Osteoblast (primary cell): ENCODE measurements at regions not wholly inside any gene's neighbourhood (a gene's known extent, or its start where the extent isn't known, plus 50 kb on each side); places are given as distances from the start of the nearest gene placed in this dataset.
"Not testable (repeated sequence)": the region's sequence is repeated elsewhere in the genome, so short reads cannot be mapped to it uniquely, and the experiment has no call there.

Source experiments
- DNase-seq: peaks from one replicate; pipeline ENCODE4 v3.0.0; 2011; ENCODE audit warnings: low spot score, mixed read lengths; ENCODE audit not compliant: insufficient read length; ENCODE audit errors: missing footprints
- H2AFZ ChIP-seq: 2 replicates; pipeline ENCODE4 v1.6.0; 2011; ENCODE audit warnings: mild to moderate bottlenecking, low read length
- H3K27ac ChIP-seq: 2 replicates; pipeline ENCODE4 v1.5.1; 2011; ENCODE audit warnings: mild to moderate bottlenecking, low read depth, low read length, moderate library complexity
- H3K27me3 ChIP-seq: 2 replicates; pipeline ENCODE4 v1.6.0; 2012; ENCODE audit warnings: mild to moderate bottlenecking, control low read depth, inconsistent platforms, low read length, moderate library complexity; ENCODE audit not compliant: insufficient read depth
- H3K36me3 ChIP-seq: 2 replicates; pipeline ENCODE4 v1.5.1; 2011; ENCODE audit warnings: mild to moderate bottlenecking, low read length, control low read depth, moderate library complexity; ENCODE audit not compliant: insufficient read depth
- H3K4me1 ChIP-seq: 2 replicates; pipeline ENCODE4 v1.5.1; 2011; ENCODE audit warnings: mild to moderate bottlenecking, low read length, control low read depth, moderate library complexity; ENCODE audit not compliant: insufficient read depth
- H3K4me2 ChIP-seq: 2 replicates; pipeline ENCODE4 v1.6.0; 2011; ENCODE audit warnings: mild to moderate bottlenecking, low read length; ENCODE audit not compliant: insufficient read depth
- H3K4me3 ChIP-seq: fragments of 200-600 bp; sonication (generic); 3 replicates; pipeline ENCODE4 v1.5.1; 2012; ENCODE audit warnings: mild to moderate bottlenecking, low read length, inconsistent platforms; ENCODE audit not compliant: insufficient read depth
- H3K79me2 ChIP-seq: 2 replicates; pipeline ENCODE4 v1.6.0; 2012; ENCODE audit warnings: mild to moderate bottlenecking, low read length, control low read depth, inconsistent platforms; ENCODE audit not compliant: insufficient read depth
- H3K9me3 ChIP-seq: 2 replicates; pipeline ENCODE4 v1.5.1; 2011; ENCODE audit warnings: low read depth, low read length, control low read depth
- H4K20me1 ChIP-seq: 2 replicates; pipeline ENCODE4 v1.6.0; 2012; ENCODE audit warnings: mild to moderate bottlenecking, low read length, control low read depth; ENCODE audit not compliant: insufficient read depth
- CTCF ChIP-seq: IDR thresholded peaks from 2 replicates; pipeline ENCODE4 v1.5.1; 2011; ENCODE audit warnings: mild to moderate bottlenecking, low read depth, low read length, moderate library complexity; ENCODE audit errors: extremely low read depth

GRCh38 chr5:21491182-21491581 is 1362.0 kb downstream of the CDH12 start:
- H3K27ac ChIP-seq, DNase-seq, H3K4me1 ChIP-seq, H3K79me2 ChIP-seq, H3K27me3 ChIP-seq, H3K4me2 ChIP-seq, H3K4me3 ChIP-seq, H3K36me3 ChIP-seq, H2AFZ ChIP-seq, H3K9me3 ChIP-seq, H4K20me1 ChIP-seq: not testable (repeated sequence)

- not testable (repeated sequence) for H2AFZ ChIP-seq, H3K4me3 ChIP-seq, H3K79me2 ChIP-seq, H3K36me3 ChIP-seq, H3K9me3 ChIP-seq, H3K4me1 ChIP-seq, H4K20me1 ChIP-seq, H3K4me2 ChIP-seq, H3K27me3 ChIP-seq, H3K27ac ChIP-seq, DNase-seq
Observed at GRCh38 chr5:21488828-21489227, 1364.3 kb downstream of the CDH12 start.

GRCh38 chr5:21485458-21486000 is 1367.6 kb downstream of the CDH12 start:
- TF ChIP-seq CTCF, result peak; percentile 25
- H3K4me3 ChIP-seq, H3K36me3 ChIP-seq, DNase-seq, H3K27ac ChIP-seq, H4K20me1 ChIP-seq, H3K9me3 ChIP-seq, H3K4me2 ChIP-seq, H3K27me3 ChIP-seq, H3K4me1 ChIP-seq, H2AFZ ChIP-seq, H3K79me2 ChIP-seq: not testable (repeated sequence)

- not testable (repeated sequence) for H3K36me3 ChIP-seq, H3K4me2 ChIP-seq, H3K4me3 ChIP-seq, H3K27ac ChIP-seq, H3K79me2 ChIP-seq, H4K20me1 ChIP-seq, H2AFZ ChIP-seq, H3K9me3 ChIP-seq, H3K4me1 ChIP-seq, DNase-seq, H3K27me3 ChIP-seq
Observed at GRCh38 chr5:21484498-21484889, 1368.7 kb downstream of the CDH12 start.

- H2AFZ ChIP-seq, DNase-seq, H3K4me3 ChIP-seq, H3K4me1 ChIP-seq, H3K4me2 ChIP-seq, H3K27me3 ChIP-seq, H3K79me2 ChIP-seq, H3K9me3 ChIP-seq, H4K20me1 ChIP-seq, H3K36me3 ChIP-seq, H3K27ac ChIP-seq: not testable (repeated sequence)
Observed at GRCh38 chr5:21483790-21484497, 1369.2 kb downstream of the CDH12 start.

- not testable (repeated sequence) for H3K79me2 ChIP-seq, DNase-seq, H3K27ac ChIP-seq, H3K4me3 ChIP-seq, H3K4me2 ChIP-seq, H3K36me3 ChIP-seq, H2AFZ ChIP-seq, H3K9me3 ChIP-seq, H3K4me1 ChIP-seq, H3K27me3 ChIP-seq, H4K20me1 ChIP-seq
Observed at GRCh38 chr5:21482983-21483650, 1370.0 kb downstream of the CDH12 start.

- not testable (repeated sequence) for H3K79me2 ChIP-seq, H3K27ac ChIP-seq, H3K4me2 ChIP-seq, H3K9me3 ChIP-seq, H3K4me1 ChIP-seq, H3K4me3 ChIP-seq, H3K36me3 ChIP-seq, H3K27me3 ChIP-seq, H4K20me1 ChIP-seq, H2AFZ ChIP-seq
- peak; percentile 45 for DNase-seq
Observed at GRCh38 chr5:21482522-21482921, 1370.6 kb downstream of the CDH12 start.
